Caco-2 (cell line): ENCODE measurements at regions not wholly inside any gene's neighbourhood (a gene's known extent, or its start where the extent isn't known, plus 50 kb on each side); places are given as distances from the start of the nearest gene placed in this dataset.

Experiments
- BruUV-seq: library from RNA; stranded (reverse); fragments of 400-500 nt; replicated peaks from 2 replicates; lab custom pipeline; 2021; lab: Mats Ljungman, UMichigan
- CTCF ChIA-PET: fragments of 300-600 bp; sonication (Branson Sonifier 250); formaldehyde crosslinking; loops from one replicate; lab custom pipeline; 2022; ENCODE audit warnings: antibody characterized with exemption; lab: Charles Lee
- POLR2A ChIA-PET: fragments of 300-600 bp; sonication (Branson Sonifier 250); formaldehyde crosslinking; loops from one replicate; lab custom pipeline; 2022; ENCODE audit warnings: antibody characterized with exemption; lab: Charles Lee
- DNase-seq, 2 experiments: peaks; one replicate each; pipeline versions ENCODE4 v3.0.0 to v3.0.0-alpha.2; 2020 to 2022
- H3K27me3 ChIP-seq: replicated peaks from 2 replicates; pipeline ENCODE4 v1.6.0; 2011; ENCODE audit warnings: low read length; ENCODE audit not compliant: control insufficient read depth, insufficient read depth
- H3K36me3 ChIP-seq: 2 replicates; pipeline ENCODE4 v1.5.1; 2011; ENCODE audit warnings: low read length; ENCODE audit not compliant: control insufficient read depth, insufficient read depth
- H3K4me1 ChIP-seq: fragments of 250-450 bp; sonication (Bioruptor Pico); 2 replicates; pipeline ENCODE4 v1.5.1; 2020; ENCODE audit warnings: mild to moderate bottlenecking
- H3K4me3 ChIP-seq: 2 replicates; pipeline ENCODE4 v1.5.1; 2011; ENCODE audit warnings: low read depth, mild to moderate bottlenecking, control low read depth, low read length
- H3K9me3 ChIP-seq: fragments of 250-450 bp; sonication (Bioruptor Pico); 2 replicates; pipeline ENCODE4 v1.5.1; 2020; ENCODE audit warnings: mild to moderate bottlenecking, moderate library complexity
- H3K27ac Mint-ChIP-seq: one replicate; pipeline ENCODE4 v1.8.0; 2022; ENCODE audit warnings: mixed read lengths; ENCODE audit not compliant: unreplicated experiment
- H3K27me3 Mint-ChIP-seq: one replicate; pipeline ENCODE4 v1.8.0; 2022; ENCODE audit warnings: mixed read lengths; ENCODE audit not compliant: insufficient read depth, unreplicated experiment
- H3K36me3 Mint-ChIP-seq: one replicate; pipeline ENCODE4 v1.8.0; 2022; ENCODE audit warnings: mild to moderate bottlenecking, mixed read lengths; ENCODE audit not compliant: insufficient read depth, unreplicated experiment
- H3K4me1 Mint-ChIP-seq: one replicate; pipeline ENCODE4 v1.8.0; 2022; ENCODE audit warnings: low read depth, mixed read lengths; ENCODE audit not compliant: unreplicated experiment
- H3K4me3 Mint-ChIP-seq: one replicate; pipeline ENCODE4 v1.8.0; 2022; ENCODE audit warnings: mild to moderate bottlenecking, moderate library complexity, mixed read lengths; ENCODE audit not compliant: unreplicated experiment
- H3K9me3 Mint-ChIP-seq: one replicate; pipeline ENCODE4 v1.8.0; 2022; ENCODE audit warnings: mixed read lengths; ENCODE audit not compliant: unreplicated experiment
- CTCF ChIP-seq, 2 experiments: fragments of 200-600 bp in 1 of 2; IDR thresholded peaks; 1 replicate in 1 of 2; 2 replicates in 1 of 2; pipeline versions ENCODE4 v1.5.1 to v1.8.0; 2011 to 2022; ENCODE audit warnings: antibody characterized with exemption in 1 of 2, control low read depth in 1 of 2, inconsistent platforms in 1 of 2, low read depth in 1 of 2, low read length in 1 of 2, mild to moderate bottlenecking in 1 of 2, moderate library complexity in 1 of 2; ENCODE audit not compliant: insufficient read depth in 1 of 2, severe bottlenecking in 1 of 2, unreplicated experiment in 1 of 2
- intact Hi-C: fragments of 100-400 bp; cut with micrococcal nuclease; formaldehyde crosslinking; loops from one replicate; pipeline ENCODE4 v1.10.0; 2022; ENCODE audit not compliant: unreplicated experiment

GRCh38 chr3:81380234-81380633 is 381.2 kb downstream of the GBE1 start:
- TF ChIP-seq CTCF (IDR thresholded peaks at IDR 0.05; ENCODE audit: insufficient read depth in 1 of 2, low read depth in 1 of 2, low read length in 1 of 2, severe bottlenecking in 1 of 2, unreplicated experiment in 1 of 2), result no peak
- no peaks in the 10 kb centered on the region for H3K36me3 ChIP-seq
- no peaks in the 10 kb centered on the region for H3K4me1 ChIP-seq
- H3K9me3 Mint-ChIP-seq, result no peaks in the 10 kb centered on the region
- H3K27me3 Mint-ChIP-seq, result no peaks in the 10 kb centered on the region
- H3K4me3 ChIP-seq, result no peak overlapping the region
- no peaks in the 10 kb centered on the region for H3K27me3 ChIP-seq
- H3K4me3 Mint-ChIP-seq, result no peak overlapping the region
- no peak for DNase-seq
- H3K36me3 Mint-ChIP-seq, result no peaks in the 10 kb centered on the region
- no peak overlapping the region for H3K27ac Mint-ChIP-seq
- H3K4me1 Mint-ChIP-seq, result no peaks in the 10 kb centered on the region
- H3K9me3 ChIP-seq, result no peaks in the 10 kb centered on the region
- POLR2A ChIA-PET, result no interaction called here
- BruUV-seq, result no TSS peak
- intact Hi-C loops, result no loop called here
- CTCF ChIA-PET, result no interaction called here

GRCh38 chr3:81378552-81379293 is 382.7 kb downstream of the GBE1 start:
- no peak for TF ChIP-seq CTCF (IDR thresholded peaks at IDR 0.05; ENCODE audit: insufficient read depth in 1 of 2, low read depth in 1 of 2, low read length in 1 of 2, severe bottlenecking in 1 of 2, unreplicated experiment in 1 of 2)
- no TSS peak for BruUV-seq
- no peaks in the 10 kb centered on the region for H3K4me1 Mint-ChIP-seq
- ChIA-PET POLR2A (no interaction called here), CTCF (no interaction called here)
- DNase-seq, result no peak
- Histone ChIP-seq H3K36me3 (no peaks in the 10 kb centered on the region), H3K4me3 (no peak overlapping the region), H3K4me1 (no peaks in the 10 kb centered on the region), H3K27me3 (no peaks in the 10 kb centered on the region), H3K9me3 (no peaks in the 10 kb centered on the region)
- no peak overlapping the region for H3K27ac Mint-ChIP-seq
- no peak overlapping the region for H3K4me3 Mint-ChIP-seq
- intact Hi-C loops, result no loop called here
- no peaks in the 10 kb centered on the region for H3K36me3 Mint-ChIP-seq
- peaks cover 5% of the 10 kb centered on the region for H3K27me3 Mint-ChIP-seq
- H3K9me3 Mint-ChIP-seq, result no peaks in the 10 kb centered on the region

GRCh38 chr3:81375921-81376320 is 385.5 kb downstream of the GBE1 start:
- H3K27me3 ChIP-seq, result no peaks in the 10 kb centered on the region
- no peaks in the 10 kb centered on the region for H3K9me3 Mint-ChIP-seq
- no peak overlapping the region for H3K4me3 Mint-ChIP-seq
- no peaks in the 10 kb centered on the region for H3K9me3 ChIP-seq
- intact Hi-C loops, result no loop called here
- TF ChIP-seq CTCF (IDR thresholded peaks at IDR 0.05; ENCODE audit: insufficient read depth in 1 of 2, low read depth in 1 of 2, low read length in 1 of 2, severe bottlenecking in 1 of 2, unreplicated experiment in 1 of 2), result no peak
- no peaks in the 10 kb centered on the region for H3K36me3 ChIP-seq
- no peak overlapping the region for H3K4me3 ChIP-seq
- no TSS peak for BruUV-seq
- no peaks in the 10 kb centered on the region for H3K36me3 Mint-ChIP-seq
- ChIA-PET CTCF (no interaction called here), POLR2A (no interaction called here)
- no peak for DNase-seq
- H3K27ac Mint-ChIP-seq, result no peak overlapping the region
- no peaks in the 10 kb centered on the region for H3K4me1 Mint-ChIP-seq
- peaks cover 5% of the 10 kb centered on the region for H3K27me3 Mint-ChIP-seq
- no peaks in the 10 kb centered on the region for H3K4me1 ChIP-seq
